GM13977 (cell line): ENCODE measurements at regions not wholly inside any gene's neighbourhood (a gene's known extent, or its start where the extent isn't known, plus 50 kb on each side); places are given as distances from the start of the nearest gene placed in this dataset.

Experiments used
- DNase-seq: peaks from one replicate; pipeline ENCODE4 v3.0.0; 2012; ENCODE audit warnings: low spot score
- CTCF ChIP-seq: IDR thresholded peaks from 2 replicates; pipeline ENCODE4 v1.5.1; 2012; ENCODE audit warnings: mild to moderate bottlenecking, control low read depth; ENCODE audit not compliant: insufficient read depth; ENCODE audit errors: extremely low read depth, missing control alignments
- in situ Hi-C: fragments of 300-500 bp; cut with MboI; formaldehyde crosslinking; loops from one replicate; pipeline ENCODE4 v1.12.0; 2022; ENCODE audit warnings: low sequenced_read_pairs, low pct_unique_long_range_greater_than_20kb, mixed read lengths, inconsistent platforms; ENCODE audit not compliant: unreplicated experiment

- no peak for DNase-seq
- TF ChIP-seq CTCF = no peak
- in situ Hi-C loops = no loop called here
Measured at GRCh38 chr12:27852742-27853141, 72.7 kb upstream of the MANSC4 start.
